Liver (tissue), 8 donors: ENCODE measurements at regions not wholly inside any gene's neighbourhood (a gene's known extent, or its start where the extent isn't known, plus 50 kb on each side); places are given as distances from the start of the nearest gene placed in this dataset.

ENCODE experiments used
- DNase-seq: peaks from one replicate; pipeline ENCODE4 v3.0.0-alpha.2; 2017; ENCODE audit warnings: low spot score
- H3K27ac ChIP-seq, 2 donors: one replicate each; pipeline ENCODE4 v1.7.0; 2013; ENCODE audit warnings: inconsistent platforms in 2 of 2, low read length in 2 of 2, control low read depth in 1 of 2, low read depth in 1 of 2, mild to moderate bottlenecking in 1 of 2
- H3K27me3 ChIP-seq, 4 donors: one replicate each; pipeline versions ENCODE4 v1.6.1 to v1.7.0; 2013; ENCODE audit warnings: low read length in 3 of 4, inconsistent platforms in 1 of 4, mild to moderate bottlenecking in 1 of 4, moderate library complexity in 1 of 4; ENCODE audit not compliant: control insufficient read depth in 4 of 4, insufficient read depth in 4 of 4
- H3K36me3 ChIP-seq, 4 donors: one replicate each; pipeline versions ENCODE4 v1.6.1 to v1.7.0; 2013; ENCODE audit warnings: low read length in 3 of 4, mild to moderate bottlenecking in 3 of 4, low read depth in 1 of 4, moderate library complexity in 1 of 4; ENCODE audit not compliant: control insufficient read depth in 4 of 4, insufficient read depth in 3 of 4
- H3K4me1 ChIP-seq, 4 donors: one replicate each; pipeline versions ENCODE4 v1.6.1 to v1.7.0; 2013; ENCODE audit warnings: low read length in 3 of 4, mild to moderate bottlenecking in 3 of 4, moderate library complexity in 1 of 4; ENCODE audit not compliant: control insufficient read depth in 4 of 4, insufficient read depth in 4 of 4
- H3K4me3 ChIP-seq, 3 donors: one replicate each; pipeline versions ENCODE4 v1.6.1 to v1.7.0; 2013; ENCODE audit warnings: low read length in 3 of 3, control low read depth in 1 of 3, low read depth in 1 of 3, mild to moderate bottlenecking in 1 of 3
- H3K9ac ChIP-seq, 2 donors: one replicate each; pipeline ENCODE4 v1.7.0; 2013; ENCODE audit warnings: low read length in 2 of 2, mild to moderate bottlenecking in 2 of 2, moderate library complexity in 2 of 2, control low read depth in 1 of 2, low read depth in 1 of 2
- H3K9me3 ChIP-seq, 4 donors: one replicate each; pipeline versions ENCODE4 v1.6.1 to v1.7.0; 2013; ENCODE audit warnings: low read length in 3 of 4; ENCODE audit not compliant: control insufficient read depth in 4 of 4
- ATF3 ChIP-seq: IDR thresholded peaks from 2 replicates; pipeline ENCODE4 v1.6.1; 2016; ENCODE audit warnings: antibody characterized with exemption
- EGR1 ChIP-seq, 2 donors: IDR thresholded peaks; 2 replicates each; pipeline ENCODE4 v1.6.1; 2016 to 2018; ENCODE audit warnings: antibody characterized with exemption in 2 of 2, low read depth in 2 of 2
- FOXA1 ChIP-seq: IDR thresholded peaks from 2 replicates; pipeline ENCODE4 v1.6.1; 2016; ENCODE audit warnings: antibody characterized with exemption
- FOXA2 ChIP-seq: IDR thresholded peaks from 2 replicates; pipeline ENCODE4 v1.6.1; 2016; ENCODE audit warnings: antibody characterized with exemption
- GABPA ChIP-seq, 2 donors: IDR thresholded peaks in 1 of 2; conservative IDR thresholded peaks in 1 of 2; 2 replicates each; pipeline ENCODE4 v1.6.1; 2016; ENCODE audit warnings: antibody characterized with exemption in 2 of 2, mild to moderate bottlenecking in 1 of 2, moderate library complexity in 1 of 2
- HNF4A ChIP-seq, 2 donors: conservative IDR thresholded peaks; 2 replicates each; pipeline ENCODE4 v1.6.1; 2016; ENCODE audit warnings: antibody characterized with exemption in 2 of 2, mild to moderate bottlenecking in 2 of 2
- JUND ChIP-seq, 2 donors: IDR thresholded peaks; 2 replicates each; pipeline ENCODE4 v1.6.1; 2016; ENCODE audit warnings: antibody characterized with exemption in 2 of 2
- MAX ChIP-seq: IDR thresholded peaks from 2 replicates; pipeline ENCODE4 v1.6.1; 2016; ENCODE audit warnings: antibody characterized with exemption
- RXRA ChIP-seq, 2 donors: IDR thresholded peaks; 2 replicates each; pipeline ENCODE4 v1.6.1; 2017 to 2018; ENCODE audit warnings: antibody characterized with exemption in 2 of 2, mild to moderate bottlenecking in 1 of 2
- SP1 ChIP-seq: IDR thresholded peaks from 2 replicates; pipeline ENCODE4 v1.6.1; 2018; ENCODE audit warnings: antibody characterized with exemption, mild to moderate bottlenecking
- TAF1 ChIP-seq: conservative IDR thresholded peaks from 2 replicates; pipeline ENCODE4 v1.6.1; 2016; ENCODE audit warnings: antibody characterized with exemption, mild to moderate bottlenecking
- YY1 ChIP-seq: IDR thresholded peaks from 2 replicates; pipeline ENCODE4 v1.6.1; 2016; ENCODE audit warnings: antibody characterized with exemption, mild to moderate bottlenecking
- WGBS: extraction: QIAGEN DNeasy Blood & Tissue Kit; methylation state at CpG from one replicate; pipeline ENCODE4 v1.1.7; 2013; 5-methylcytosine and 5-hydroxymethylcytosine counted together
- TF ChIP-seq, protein P1 (sequence below): IDR thresholded peaks from 2 replicates; pipeline ENCODE4 v1.6.1; 2016; ENCODE audit warnings: antibody characterized with exemption
- TF ChIP-seq, protein P2 (sequence below): fragments of 150-350 bp; IDR thresholded peaks from 2 replicates; pipeline ENCODE4 v1.5.1; 2017; ENCODE audit warnings: improper control_type of control experiment, low read depth, low read length; ENCODE audit not compliant: missing input control
- donor health status: healthy.
- donor health status: healthy.
- donor health status: healthy.
- donor health status: healthy.
- donor health status: healthy.

- TF ChIP-seq RXRA (IDR thresholded peaks at IDR 0.05): no peak
- TF ChIP-seq MAX: no peak
- no peak for TF ChIP-seq GABPA (IDR thresholded peaks at IDR 0.05 in 1 of 2, conservative IDR thresholded peaks at IDR 0.05 in 1 of 2)
- no peak for TF ChIP-seq FOXA2
- TF ChIP-seq EGR1 (IDR thresholded peaks at IDR 0.05; ENCODE audit: low read depth in 2 of 2): no peak
- TF ChIP-seq TAF1: no peak
- no peak for TF ChIP-seq YY1
- TF ChIP-seq HNF4A (conservative IDR thresholded peaks at IDR 0.05): no peak
- no peak for TF ChIP-seq ATF3
- H3K27ac ChIP-seq: no peak overlapping the region
- 95% methylated on average over 4 of the region's 4 CpGs for WGBS
These were observed 356.0 kb upstream of the RASGEF1B start for GRCh38 chr4:81827577-81828202.

GRCh38 chr4:81826817-81827424 is 355.2 kb upstream of the RASGEF1B start:
- TF ChIP-seq EGR1 (IDR thresholded peaks at IDR 0.05; ENCODE audit: low read depth in 2 of 2): no peak
- TF ChIP-seq SP1: no peak
- TF ChIP-seq FOXA1: no peak
- TF ChIP-seq, protein P1, sequence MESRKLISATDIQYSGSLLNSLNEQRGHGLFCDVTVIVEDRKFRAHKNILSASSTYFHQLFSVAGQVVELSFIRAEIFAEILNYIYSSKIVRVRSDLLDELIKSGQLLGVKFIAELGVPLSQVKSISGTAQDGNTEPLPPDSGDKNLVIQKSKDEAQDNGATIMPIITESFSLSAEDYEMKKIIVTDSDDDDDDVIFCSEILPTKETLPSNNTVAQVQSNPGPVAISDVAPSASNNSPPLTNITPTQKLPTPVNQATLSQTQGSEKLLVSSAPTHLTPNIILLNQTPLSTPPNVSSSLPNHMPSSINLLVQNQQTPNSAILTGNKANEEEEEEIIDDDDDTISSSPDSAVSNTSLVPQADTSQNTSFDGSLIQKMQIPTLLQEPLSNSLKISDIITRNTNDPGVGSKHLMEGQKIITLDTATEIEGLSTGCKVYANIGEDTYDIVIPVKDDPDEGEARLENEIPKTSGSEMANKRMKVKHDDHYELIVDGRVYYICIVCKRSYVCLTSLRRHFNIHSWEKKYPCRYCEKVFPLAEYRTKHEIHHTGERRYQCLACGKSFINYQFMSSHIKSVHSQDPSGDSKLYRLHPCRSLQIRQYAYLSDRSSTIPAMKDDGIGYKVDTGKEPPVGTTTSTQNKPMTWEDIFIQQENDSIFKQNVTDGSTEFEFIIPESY: no peak
- no peak for TF ChIP-seq JUND (IDR thresholded peaks at IDR 0.05)
- TF ChIP-seq, protein P2, sequence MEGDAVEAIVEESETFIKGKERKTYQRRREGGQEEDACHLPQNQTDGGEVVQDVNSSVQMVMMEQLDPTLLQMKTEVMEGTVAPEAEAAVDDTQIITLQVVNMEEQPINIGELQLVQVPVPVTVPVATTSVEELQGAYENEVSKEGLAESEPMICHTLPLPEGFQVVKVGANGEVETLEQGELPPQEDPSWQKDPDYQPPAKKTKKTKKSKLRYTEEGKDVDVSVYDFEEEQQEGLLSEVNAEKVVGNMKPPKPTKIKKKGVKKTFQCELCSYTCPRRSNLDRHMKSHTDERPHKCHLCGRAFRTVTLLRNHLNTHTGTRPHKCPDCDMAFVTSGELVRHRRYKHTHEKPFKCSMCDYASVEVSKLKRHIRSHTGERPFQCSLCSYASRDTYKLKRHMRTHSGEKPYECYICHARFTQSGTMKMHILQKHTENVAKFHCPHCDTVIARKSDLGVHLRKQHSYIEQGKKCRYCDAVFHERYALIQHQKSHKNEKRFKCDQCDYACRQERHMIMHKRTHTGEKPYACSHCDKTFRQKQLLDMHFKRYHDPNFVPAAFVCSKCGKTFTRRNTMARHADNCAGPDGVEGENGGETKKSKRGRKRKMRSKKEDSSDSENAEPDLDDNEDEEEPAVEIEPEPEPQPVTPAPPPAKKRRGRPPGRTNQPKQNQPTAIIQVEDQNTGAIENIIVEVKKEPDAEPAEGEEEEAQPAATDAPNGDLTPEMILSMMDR: no peak
- TF ChIP-seq FOXA2: no peak
- TF ChIP-seq RXRA (IDR thresholded peaks at IDR 0.05): no peak
- no peak for TF ChIP-seq GABPA (IDR thresholded peaks at IDR 0.05 in 1 of 2, conservative IDR thresholded peaks at IDR 0.05 in 1 of 2)
- no peak for DNase-seq
- WGBS: 79% methylated on average over 6 of the region's 6 CpGs
- Histone ChIP-seq H3K36me3 (no peaks in the 10 kb centered on the region), H3K27ac (no peak overlapping the region), H3K9me3 (no peaks in the 10 kb centered on the region), H3K9ac (no peak overlapping the region), H3K27me3 (no peaks in the 10 kb centered on the region), H3K4me3 (no peak overlapping the region), H3K4me1 (peaks cover 0 to 6% (median 0%) of the 10 kb centered on the region in 4 donors)

More at GRCh38 chr4:81827577-81828202, 356.0 kb upstream of the RASGEF1B start:
- Histone ChIP-seq H3K9me3 (no peaks in the 10 kb centered on the region), H3K4me1 (peaks cover 0 to 6% (median 0%) of the 10 kb centered on the region in 4 donors), H3K36me3 (no peaks in the 10 kb centered on the region), H3K9ac (no peak overlapping the region), H3K4me3 (no peak overlapping the region), H3K27me3 (no peaks in the 10 kb centered on the region)
- no peak for DNase-seq
